Esophagus (tissue), 2 donors: ENCODE measurements at regions not wholly inside any gene's neighbourhood (a gene's known extent, or its start where the extent isn't known, plus 50 kb on each side); places are given as distances from the start of the nearest gene placed in this dataset.
"Not testable (repeated sequence)": the region's sequence is repeated elsewhere in the genome, so short reads cannot be mapped to it uniquely, and the experiment has no call there.

ENCODE experiments used
- H3K27ac ChIP-seq, 2 donors: one replicate each; pipeline ENCODE4 v1.5.1; 2013; ENCODE audit warnings: low read depth in 2 of 2, mild to moderate bottlenecking in 2 of 2, inconsistent platforms in 1 of 2, low read length in 1 of 2, moderate library complexity in 1 of 2
- H3K27me3 ChIP-seq, 2 donors: one replicate each; pipeline ENCODE4 v1.6.1; 2013; ENCODE audit warnings: low read length in 2 of 2, control low read depth in 1 of 2, mild to moderate bottlenecking in 1 of 2; ENCODE audit not compliant: insufficient read depth in 2 of 2, control insufficient read depth in 1 of 2
- H3K36me3 ChIP-seq, 2 donors: one replicate each; pipeline ENCODE4 v1.6.1; 2013; ENCODE audit warnings: low read length in 1 of 2; ENCODE audit not compliant: control insufficient read depth in 2 of 2, insufficient read depth in 2 of 2
- H3K4me1 ChIP-seq, 2 donors: one replicate each; pipeline ENCODE4 v1.6.1; 2013; ENCODE audit warnings: low read length in 1 of 2; ENCODE audit not compliant: control insufficient read depth in 2 of 2, insufficient read depth in 2 of 2
- H3K4me3 ChIP-seq, 2 donors: one replicate each; pipeline ENCODE4 v1.5.1; 2013; ENCODE audit warnings: low read length in 2 of 2, mild to moderate bottlenecking in 2 of 2, low read depth in 1 of 2, moderate library complexity in 1 of 2
- H3K9me3 ChIP-seq, 2 donors: one replicate each; pipeline ENCODE4 v1.6.1; 2013; ENCODE audit warnings: mild to moderate bottlenecking in 2 of 2, low read depth in 1 of 2, low read length in 1 of 2, moderate library complexity in 1 of 2; ENCODE audit not compliant: control insufficient read depth in 2 of 2, insufficient read depth in 1 of 2
- WGBS, 2 donors: extraction: QIAGEN DNeasy Blood & Tissue Kit; methylation state at CpG; one replicate each; pipeline ENCODE4 v1.1.7; 2013; 5-methylcytosine and 5-hydroxymethylcytosine counted together
- donor health status: healthy with polysubstance abuse.
- donor health status: Bipolar disorder and iron deficiency.

GRCh38 chr2:87476223-87476872 is 271.5 kb upstream of the PLGLB2 start:
- H3K4me3 ChIP-seq, H3K36me3 ChIP-seq, H3K27me3 ChIP-seq, H3K4me1 ChIP-seq, H3K27ac ChIP-seq, H3K9me3 ChIP-seq: not testable (repeated sequence)
- 42% methylated on average over 4 of the region's 5 CpGs for whole genome bisulfite sequencing, 2 donors

- WGBS, 2 donors, result 70 to 83% methylated on average over 5 of the region's 5 CpGs
- H3K27ac ChIP-seq, H3K4me1 ChIP-seq, H3K27me3 ChIP-seq, H3K4me3 ChIP-seq, H3K9me3 ChIP-seq, H3K36me3 ChIP-seq: not testable (repeated sequence)
Observed at GRCh38 chr2:87476936-87477335, 271.0 kb upstream of the PLGLB2 start.

- H3K4me1 ChIP-seq, H3K4me3 ChIP-seq, H3K9me3 ChIP-seq, H3K36me3 ChIP-seq, H3K27ac ChIP-seq, H3K27me3 ChIP-seq: not testable (repeated sequence)
- WGBS, 2 donors, result 74 to 83% methylated on average over 3 to 10 of the region's 12 CpGs
Observed at GRCh38 chr2:87477669-87478428, 270.0 kb upstream of the PLGLB2 start.

- H3K4me3 ChIP-seq, H3K4me1 ChIP-seq, H3K9me3 ChIP-seq, H3K27ac ChIP-seq, H3K36me3 ChIP-seq, H3K27me3 ChIP-seq: not testable (repeated sequence)
- 70 to 93% methylated on average over 1 to 4 of the region's 4 CpGs for WGBS, 2 donors
Observed at GRCh38 chr2:87478911-87479310, 269.0 kb upstream of the PLGLB2 start.

GRCh38 chr2:87483093-87483680 is 264.7 kb upstream of the PLGLB2 start:
- not testable (repeated sequence) for H3K27me3 ChIP-seq, H3K27ac ChIP-seq, H3K4me1 ChIP-seq, H3K36me3 ChIP-seq, H3K4me3 ChIP-seq, H3K9me3 ChIP-seq
- 50 to 59% methylated on average over 7 of the region's 7 CpGs for WGBS, 2 donors

GRCh38 chr2:87484363-87484762 is 263.5 kb upstream of the PLGLB2 start:
- not testable (repeated sequence) for H3K27ac ChIP-seq, H3K4me1 ChIP-seq
- 88 to 90% methylated on average over 2 of the region's 2 CpGs for WGBS, 2 donors

GRCh38 chr2:87485455-87485854 is 262.4 kb upstream of the PLGLB2 start:
- WGBS, 2 donors, result 14 to 35% methylated on average over 5 to 6 of the region's 8 CpGs
- not testable (repeated sequence) for H3K36me3 ChIP-seq, H3K9me3 ChIP-seq, H3K4me3 ChIP-seq, H3K4me1 ChIP-seq, H3K27me3 ChIP-seq
- peak overlapping the region in 1 of 2 donors; percentile 49 for H3K27ac ChIP-seq

More at GRCh38 chr2:87484363-87484762, 263.5 kb upstream of the PLGLB2 start:
- not testable (repeated sequence) for H3K36me3 ChIP-seq, H3K27me3 ChIP-seq, H3K4me3 ChIP-seq, H3K9me3 ChIP-seq

- not testable (repeated sequence) for H3K4me1 ChIP-seq, H3K9me3 ChIP-seq, H3K27ac ChIP-seq, H3K36me3 ChIP-seq, H3K27me3 ChIP-seq, H3K4me3 ChIP-seq
- WGBS, 2 donors, result no CpG with 5 or more reads among the region's 10 CpGs
Observed at GRCh38 chr2:87485884-87486283, 262.0 kb upstream of the PLGLB2 start.

GRCh38 chr2:87486413-87486812 is 261.5 kb upstream of the PLGLB2 start:
- not testable (repeated sequence) for H3K4me1 ChIP-seq, H3K36me3 ChIP-seq, H3K27me3 ChIP-seq, H3K4me3 ChIP-seq, H3K9me3 ChIP-seq
- WGBS, 2 donors, result 80 to 83% methylated on average over 7 to 8 of the region's 9 CpGs
- H3K27ac ChIP-seq, result peak overlapping the region; percentile 33 to 49

- not testable (repeated sequence) for H3K9me3 ChIP-seq, H3K27ac ChIP-seq, H3K27me3 ChIP-seq, H3K4me1 ChIP-seq, H3K36me3 ChIP-seq, H3K4me3 ChIP-seq
- WGBS, 2 donors, result 84 to 93% methylated on average over 1 of the region's 1 CpG
Observed at GRCh38 chr2:87488021-87488420, 259.9 kb upstream of the PLGLB2 start.
